Sigmoid colon (tissue), 4 donors: ENCODE measurements at regions not wholly inside any gene's neighbourhood (a gene's known extent, or its start where the extent isn't known, plus 50 kb on each side); places are given as distances from the start of the nearest gene placed in this dataset.

Experiments used
- EP300 ChIP-seq, 4 donors: sonication (generic); formaldehyde crosslinking; IDR thresholded peaks; one replicate each; pipeline ENCODE4 v1.6.1; 2017; ENCODE audit warnings: antibody characterized with exemption in 4 of 4
- POLR2A ChIP-seq, 2 donors: fragments of 450-650 bp; IDR thresholded peaks; one replicate each; pipeline ENCODE4 v1.6.1; 2016; ENCODE audit warnings: antibody characterized with exemption in 2 of 2, mild to moderate bottlenecking in 2 of 2, moderate library complexity in 2 of 2
- POLR2AphosphoS5 ChIP-seq, 4 donors: sonication (generic); formaldehyde crosslinking; IDR thresholded peaks; one replicate each; pipeline ENCODE4 v1.6.1; 2017; ENCODE audit warnings: antibody characterized with exemption in 4 of 4
- TF ChIP-seq, protein P1 (sequence below), 4 experiments: fragments of 450-650 bp in 3 of 4; fragments of 200-600 bp in 1 of 4; IDR thresholded peaks; one replicate each; pipeline ENCODE4 v1.5.1; 2016 to 2019; ENCODE audit warnings: antibody characterized with exemption in 4 of 4, mild to moderate bottlenecking in 3 of 4, moderate library complexity in 2 of 4

GRCh38 chr7:83827036-83827435 lies 178.1 kb upstream of the SEMA3E start:
- TF ChIP-seq, protein P1, sequence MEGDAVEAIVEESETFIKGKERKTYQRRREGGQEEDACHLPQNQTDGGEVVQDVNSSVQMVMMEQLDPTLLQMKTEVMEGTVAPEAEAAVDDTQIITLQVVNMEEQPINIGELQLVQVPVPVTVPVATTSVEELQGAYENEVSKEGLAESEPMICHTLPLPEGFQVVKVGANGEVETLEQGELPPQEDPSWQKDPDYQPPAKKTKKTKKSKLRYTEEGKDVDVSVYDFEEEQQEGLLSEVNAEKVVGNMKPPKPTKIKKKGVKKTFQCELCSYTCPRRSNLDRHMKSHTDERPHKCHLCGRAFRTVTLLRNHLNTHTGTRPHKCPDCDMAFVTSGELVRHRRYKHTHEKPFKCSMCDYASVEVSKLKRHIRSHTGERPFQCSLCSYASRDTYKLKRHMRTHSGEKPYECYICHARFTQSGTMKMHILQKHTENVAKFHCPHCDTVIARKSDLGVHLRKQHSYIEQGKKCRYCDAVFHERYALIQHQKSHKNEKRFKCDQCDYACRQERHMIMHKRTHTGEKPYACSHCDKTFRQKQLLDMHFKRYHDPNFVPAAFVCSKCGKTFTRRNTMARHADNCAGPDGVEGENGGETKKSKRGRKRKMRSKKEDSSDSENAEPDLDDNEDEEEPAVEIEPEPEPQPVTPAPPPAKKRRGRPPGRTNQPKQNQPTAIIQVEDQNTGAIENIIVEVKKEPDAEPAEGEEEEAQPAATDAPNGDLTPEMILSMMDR (IDR thresholded peaks at IDR 0.05): no peak
- no peak for TF ChIP-seq POLR2AphosphoS5 (IDR thresholded peaks at IDR 0.05)
- TF ChIP-seq POLR2A (IDR thresholded peaks at IDR 0.05): no peak
- no peak for TF ChIP-seq EP300 (IDR thresholded peaks at IDR 0.05)
